ENCODE measurements at regions not wholly inside any gene's neighbourhood (a gene's known extent, or its start where the extent isn't known, plus 50 kb on each side); places are given as distances from the start of the nearest gene placed in this dataset.

GRCh38 chr14:39876916-39877315, 444.7 kb upstream of the FBXO33 start:
- Histone ChIP-seq H3K4me3 (ENCODE audit: low read length) (no peak overlapping the region), H3K27me3 (ENCODE audit: control insufficient read depth, insufficient read depth) (no peaks in the 10 kb centered on the region), H3K9me3 (ENCODE audit: control insufficient read depth, low read length) (no peaks in the 10 kb centered on the region), H3K27ac (ENCODE audit: low read length) (no peak overlapping the region), H3K4me1 (ENCODE audit: control insufficient read depth, insufficient read depth, low read length) (no peaks in the 10 kb centered on the region)
- ATAC-seq: no peak
- DNase-seq: no peak
- intact Hi-C loops (cut with DNase I): no loop called here
- WGBS: 84% methylated on average over 1 of the region's 1 CpG

- Histone ChIP-seq H3K9me3 (ENCODE audit: control insufficient read depth, low read length) (no peaks in the 10 kb centered on the region), H3K4me1 (ENCODE audit: control insufficient read depth, insufficient read depth, low read length) (no peaks in the 10 kb centered on the region), H3K4me3 (ENCODE audit: low read length) (no peak overlapping the region), H3K27ac (ENCODE audit: low read length) (no peak overlapping the region), H3K27me3 (ENCODE audit: control insufficient read depth, insufficient read depth) (no peaks in the 10 kb centered on the region)
- DNase-seq (no peak), ATAC-seq (no peak)
- WGBS: 86% methylated on average over 2 of the region's 2 CpGs
- intact Hi-C loops (cut with DNase I): no loop called here
Observed at GRCh38 chr14:39875028-39875427, 442.8 kb upstream of the FBXO33 start.

GRCh38 chr14:39873791-39874190, 441.6 kb upstream of the FBXO33 start:
- intact Hi-C loops (cut with DNase I): no loop called here
- H3K9me3 ChIP-seq (ENCODE audit: control insufficient read depth, low read length): no peaks in the 10 kb centered on the region
- H3K4me3 ChIP-seq (ENCODE audit: low read length): no peak overlapping the region
- ATAC-seq (no peak), DNase-seq (no peak)
- H3K4me1 ChIP-seq (ENCODE audit: control insufficient read depth, insufficient read depth, low read length): no peaks in the 10 kb centered on the region
- WGBS: 89% methylated on average over 1 of the region's 1 CpG
- no peaks in the 10 kb centered on the region for H3K27me3 ChIP-seq (ENCODE audit: control insufficient read depth, insufficient read depth)
- no peak overlapping the region for H3K27ac ChIP-seq (ENCODE audit: low read length)

GRCh38 chr14:39868949-39869348, 436.7 kb upstream of the FBXO33 start:
- intact Hi-C loops (cut with DNase I): no loop called here
- 41% methylated on average over 1 of the region's 1 CpG for WGBS
- H3K27ac ChIP-seq (ENCODE audit: low read length): no peak overlapping the region
- DNase-seq (no peak), ATAC-seq (no peak)
- H3K27me3 ChIP-seq (ENCODE audit: control insufficient read depth, insufficient read depth): no peaks in the 10 kb centered on the region
- no peak overlapping the region for H3K4me3 ChIP-seq (ENCODE audit: low read length)
- H3K9me3 ChIP-seq (ENCODE audit: control insufficient read depth, low read length): no peaks in the 10 kb centered on the region
- no peaks in the 10 kb centered on the region for H3K4me1 ChIP-seq (ENCODE audit: control insufficient read depth, insufficient read depth, low read length)

GRCh38 chr14:39868251-39868650, 436.0 kb upstream of the FBXO33 start:
- no peaks in the 10 kb centered on the region for H3K9me3 ChIP-seq (ENCODE audit: control insufficient read depth, low read length)
- H3K4me1 ChIP-seq (ENCODE audit: control insufficient read depth, insufficient read depth, low read length): no peaks in the 10 kb centered on the region
- WGBS: 42% methylated on average over 3 of the region's 3 CpGs
- no peak overlapping the region for H3K27ac ChIP-seq (ENCODE audit: low read length)
- no peak overlapping the region for H3K4me3 ChIP-seq (ENCODE audit: low read length)
- intact Hi-C loops (cut with DNase I): no loop called here
- H3K27me3 ChIP-seq (ENCODE audit: control insufficient read depth, insufficient read depth): no peaks in the 10 kb centered on the region
- DNase-seq (no peak), ATAC-seq (no peak)

GRCh38 chr14:39863441-39863840, 431.2 kb upstream of the FBXO33 start:
- no peaks in the 10 kb centered on the region for H3K4me1 ChIP-seq (ENCODE audit: control insufficient read depth, insufficient read depth, low read length)
- H3K9me3 ChIP-seq (ENCODE audit: control insufficient read depth, low read length): no peaks in the 10 kb centered on the region
- no peak overlapping the region for H3K4me3 ChIP-seq (ENCODE audit: low read length)
- H3K27ac ChIP-seq (ENCODE audit: low read length): no peak overlapping the region
- 83% methylated on average over 1 of the region's 1 CpG for WGBS
- no peak for ATAC-seq
- no peaks in the 10 kb centered on the region for H3K27me3 ChIP-seq (ENCODE audit: control insufficient read depth, insufficient read depth)
- DNase-seq: no peak
- intact Hi-C loops (cut with DNase I): no loop called here

- 55% methylated on average over 2 of the region's 2 CpGs for WGBS
- ATAC-seq (no peak), DNase-seq (no peak)
- H3K4me1 ChIP-seq (ENCODE audit: control insufficient read depth, insufficient read depth, low read length): no peaks in the 10 kb centered on the region
- no peak overlapping the region for H3K27ac ChIP-seq (ENCODE audit: low read length)
- intact Hi-C loops (cut with DNase I): no loop called here
- no peaks in the 10 kb centered on the region for H3K27me3 ChIP-seq (ENCODE audit: control insufficient read depth, insufficient read depth)
- H3K4me3 ChIP-seq (ENCODE audit: low read length): no peak overlapping the region
- H3K9me3 ChIP-seq (ENCODE audit: control insufficient read depth, low read length): no peaks in the 10 kb centered on the region
Observed at GRCh38 chr14:39861696-39862095, 429.5 kb upstream of the FBXO33 start.

- ATAC-seq (no peak), DNase-seq (no peak)
- Histone ChIP-seq H3K27me3 (ENCODE audit: control insufficient read depth, insufficient read depth) (no peaks in the 10 kb centered on the region), H3K9me3 (ENCODE audit: control insufficient read depth, low read length) (no peaks in the 10 kb centered on the region), H3K4me1 (ENCODE audit: control insufficient read depth, insufficient read depth, low read length) (no peaks in the 10 kb centered on the region), H3K27ac (ENCODE audit: low read length) (no peak overlapping the region), H3K4me3 (ENCODE audit: low read length) (no peak overlapping the region)
- intact Hi-C loops (cut with DNase I): no loop called here
- 54% methylated on average over 4 of the region's 4 CpGs for WGBS
Observed at GRCh38 chr14:39861229-39861600, 429.0 kb upstream of the FBXO33 start.

- Histone ChIP-seq H3K27ac (ENCODE audit: low read length) (no peak overlapping the region), H3K4me3 (ENCODE audit: low read length) (no peak overlapping the region), H3K4me1 (ENCODE audit: control insufficient read depth, insufficient read depth, low read length) (no peaks in the 10 kb centered on the region), H3K9me3 (ENCODE audit: control insufficient read depth, low read length) (no peaks in the 10 kb centered on the region), H3K27me3 (ENCODE audit: control insufficient read depth, insufficient read depth) (no peaks in the 10 kb centered on the region)
- 40% methylated on average over 8 of the region's 8 CpGs for WGBS
- intact Hi-C loops (cut with DNase I): no loop called here
- no peak for DNase-seq
- no peak for ATAC-seq
Observed at GRCh38 chr14:39860596-39861228, 428.5 kb upstream of the FBXO33 start.

- H3K4me1 ChIP-seq (ENCODE audit: control insufficient read depth, insufficient read depth, low read length): no peaks in the 10 kb centered on the region
- no peaks in the 10 kb centered on the region for H3K9me3 ChIP-seq (ENCODE audit: control insufficient read depth, low read length)
- intact Hi-C loops (cut with DNase I): no loop called here
- H3K4me3 ChIP-seq (ENCODE audit: low read length): no peak overlapping the region
- no peak for DNase-seq
- H3K27ac ChIP-seq (ENCODE audit: low read length): no peak overlapping the region
- no peak for ATAC-seq
- H3K27me3 ChIP-seq (ENCODE audit: control insufficient read depth, insufficient read depth): no peaks in the 10 kb centered on the region
Observed at GRCh38 chr14:39859314-39859713, 427.1 kb upstream of the FBXO33 start.

GRCh38 chr14:39857376-39858055, 425.3 kb upstream of the FBXO33 start:
- Histone ChIP-seq H3K27me3 (ENCODE audit: control insufficient read depth, insufficient read depth) (no peaks in the 10 kb centered on the region), H3K9me3 (ENCODE audit: control insufficient read depth, low read length) (no peaks in the 10 kb centered on the region), H3K4me3 (ENCODE audit: low read length) (no peak overlapping the region), H3K27ac (ENCODE audit: low read length) (no peak overlapping the region), H3K4me1 (ENCODE audit: control insufficient read depth, insufficient read depth, low read length) (no peaks in the 10 kb centered on the region)
- 86% methylated on average over 7 of the region's 7 CpGs for WGBS
- intact Hi-C loops (cut with DNase I): no loop called here
- ATAC-seq (no peak), DNase-seq (no peak)

GRCh38 chr14:39853441-39853840, 421.2 kb upstream of the FBXO33 start:
- H3K4me1 ChIP-seq (ENCODE audit: control insufficient read depth, insufficient read depth, low read length): no peaks in the 10 kb centered on the region
- 86% methylated on average over 1 of the region's 1 CpG for WGBS
- DNase-seq (no peak), ATAC-seq (no peak)
- no peaks in the 10 kb centered on the region for H3K27me3 ChIP-seq (ENCODE audit: control insufficient read depth, insufficient read depth)
- H3K9me3 ChIP-seq (ENCODE audit: control insufficient read depth, low read length): no peaks in the 10 kb centered on the region
- intact Hi-C loops (cut with DNase I): no loop called here
- no peak overlapping the region for H3K27ac ChIP-seq (ENCODE audit: low read length)
- H3K4me3 ChIP-seq (ENCODE audit: low read length): no peak overlapping the region

All from right cardiac atrium (tissue), 5 donors.